NCI-H1436 (cell line): ENCODE measurements at regions not wholly inside any gene's neighbourhood (a gene's known extent, or its start where the extent isn't known, plus 50 kb on each side); places are given as distances from the start of the nearest gene placed in this dataset.
A peak's percentile ranks its signal among the peaks of the same experiment; 100 is the strongest.
"Not testable (repeated sequence)": the region's sequence is repeated elsewhere in the genome, so short reads cannot be mapped to it uniquely, and the experiment has no call there.

Experiments
- DNase-seq: peaks from one replicate; lab custom pipeline; 2025; lab: John Stamatoyannopoulos, UW

GRCh38 chr6:12621754-12622153 is 94.8 kb upstream of the PHACTR1 start:
- DNase-seq, result no peak

DNA sequence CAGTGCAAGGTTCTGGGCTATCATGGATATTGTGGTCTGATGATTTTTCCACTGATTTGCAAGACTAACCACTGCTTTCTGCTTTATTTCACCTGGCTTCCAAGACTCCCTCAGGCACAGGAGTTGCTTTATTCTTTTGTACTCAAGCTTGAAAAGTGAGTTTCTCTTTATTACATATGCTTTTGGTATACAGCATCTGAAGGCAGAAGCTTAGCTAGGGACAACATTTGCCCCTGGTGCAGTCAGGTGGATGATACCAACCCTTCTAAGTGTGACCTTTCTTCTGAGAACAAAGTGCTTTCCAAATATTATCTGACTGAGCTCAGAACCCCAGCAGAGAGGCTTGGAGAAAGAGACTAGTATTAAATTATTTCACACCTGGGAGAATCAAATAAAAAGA is 94.0 kb upstream of the PHACTR1 start:
- DNase-seq, result no peak

GRCh38 chr6:12624142-12624837 is 92.3 kb upstream of the PHACTR1 start:
- no peak for DNase-seq

DNA sequence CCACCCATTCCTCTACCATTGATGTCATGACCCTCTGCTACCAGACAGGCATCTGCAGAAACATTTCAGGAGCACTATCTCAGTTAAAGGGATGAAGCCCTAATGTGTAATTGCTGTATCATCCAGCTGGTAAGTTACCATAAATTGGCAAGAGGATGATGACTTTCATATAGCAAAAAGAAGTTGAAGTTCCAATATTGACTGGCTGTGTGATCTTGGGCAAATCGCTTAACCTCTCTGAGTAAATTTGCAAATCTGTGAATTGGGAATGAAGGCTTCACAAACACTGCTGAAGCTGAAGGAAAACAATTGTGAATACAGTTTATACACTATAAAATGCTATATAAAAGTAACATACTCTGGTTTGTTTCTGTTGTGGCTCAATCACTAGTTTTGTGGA is 89.5 kb upstream of the PHACTR1 start:
- no peak for DNase-seq

DNA sequence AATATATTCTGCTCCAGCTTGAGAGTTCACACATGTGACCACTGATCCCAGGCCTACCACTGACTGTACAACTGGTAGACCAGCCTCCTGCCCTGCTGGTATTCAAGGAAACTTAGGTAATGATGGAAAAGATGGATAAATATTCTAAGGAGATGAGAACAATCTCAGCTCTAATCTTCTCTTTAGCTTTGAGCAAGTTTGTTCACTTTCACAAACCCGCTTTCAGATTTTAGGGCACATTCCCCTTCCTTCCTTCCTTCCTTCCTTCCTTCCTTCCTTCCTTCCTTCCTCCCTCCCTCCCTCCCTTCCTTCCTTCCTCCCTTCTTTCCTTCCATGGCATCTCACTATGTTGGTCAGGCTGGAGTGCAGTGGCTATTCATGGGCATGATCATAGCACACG is 88.2 kb upstream of the PHACTR1 start:
- DNase-seq, result no peak

GRCh38 chr6:12633746-12634145 is 82.8 kb upstream of the PHACTR1 start:
- DNase-seq, result not testable (repeated sequence)

DNA sequence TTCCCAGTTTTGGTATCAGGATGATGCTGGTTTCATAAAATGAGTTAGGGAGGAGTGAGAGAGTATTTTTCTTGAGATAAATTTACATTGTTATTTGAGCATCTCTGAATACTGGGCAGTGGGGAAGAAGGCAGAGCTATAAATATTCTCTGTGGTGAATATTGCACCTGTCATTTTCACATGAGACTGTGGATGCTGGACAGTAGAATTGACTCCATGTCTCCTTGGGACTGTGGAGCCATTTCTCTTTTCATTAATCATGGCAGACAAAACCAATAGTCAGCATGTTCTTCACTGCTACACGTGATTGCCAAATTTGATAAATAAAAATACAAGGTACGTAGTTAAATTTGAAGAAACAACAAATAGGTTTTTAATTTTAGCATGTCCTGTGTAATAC is 81.2 kb upstream of the PHACTR1 start:
- no peak for DNase-seq

DNA sequence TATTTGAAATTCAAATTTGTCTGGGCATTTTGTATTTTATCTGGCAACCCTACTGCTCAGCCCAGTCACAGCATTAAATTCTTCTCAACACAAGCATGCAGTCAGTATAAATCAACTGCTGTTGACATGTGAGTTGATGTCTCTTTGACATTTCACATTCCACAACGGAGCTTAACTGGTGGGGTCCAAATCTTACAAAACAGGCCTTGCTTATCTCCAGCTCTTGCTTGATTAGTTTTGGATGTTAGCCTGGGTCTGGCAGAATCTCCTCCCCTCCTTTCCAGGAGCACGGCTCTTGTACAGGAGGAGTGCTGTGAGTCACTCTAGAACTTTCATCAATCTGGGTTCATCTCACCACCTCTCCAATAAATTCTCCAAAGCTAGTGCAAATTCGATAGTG is 80.8 kb upstream of the PHACTR1 start:
- no peak for DNase-seq

- no peak for DNase-seq
Measured at GRCh38 chr6:12636336-12636735, 80.2 kb upstream of the PHACTR1 start.

GRCh38 chr6:12637960-12638641 is 78.5 kb upstream of the PHACTR1 start:
- peak; percentile 33 for DNase-seq

GRCh38 chr6:12640438-12640837 is 76.1 kb upstream of the PHACTR1 start:
- no peak for DNase-seq

DNA sequence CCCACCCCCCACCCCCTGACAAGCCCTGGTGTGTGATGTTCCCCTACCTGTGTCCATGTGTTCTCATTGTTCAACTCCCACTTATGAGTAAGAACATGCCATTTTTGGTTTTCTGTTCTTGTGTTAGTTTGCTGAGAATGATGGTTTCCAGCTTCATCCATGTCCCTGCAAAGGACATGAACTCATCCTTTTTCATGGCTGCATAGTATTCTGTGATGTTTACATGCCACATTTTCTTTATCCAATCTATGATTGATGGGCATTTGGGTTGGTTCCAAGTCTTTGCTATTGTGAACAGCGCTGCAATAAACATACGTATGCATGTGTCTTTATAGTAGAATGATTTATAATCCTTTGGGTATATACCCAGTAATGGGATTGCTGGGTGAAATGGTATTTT is 74.8 kb upstream of the PHACTR1 start:
- not testable (repeated sequence) for DNase-seq

DNA sequence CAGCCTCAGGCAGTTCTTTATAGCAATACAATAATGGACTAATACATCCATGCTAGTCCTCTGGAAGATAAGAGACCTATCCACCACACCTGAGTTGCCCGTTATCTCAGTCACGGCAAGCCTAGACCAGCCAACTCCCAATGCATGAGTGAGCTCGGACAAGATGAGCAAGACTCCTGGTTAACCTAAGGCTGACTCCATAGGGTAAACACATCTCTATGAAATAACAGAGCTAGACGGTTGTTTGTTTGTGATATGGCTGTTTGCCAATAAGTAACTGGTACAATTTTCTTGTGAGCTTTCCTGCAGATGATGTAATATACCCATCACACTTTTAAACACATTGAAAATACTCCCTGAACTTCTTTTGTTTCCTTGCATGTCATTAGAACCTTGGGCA is 70.6 kb upstream of the PHACTR1 start:
- no peak for DNase-seq

- no peak for DNase-seq
Measured at GRCh38 chr6:12648171-12648570, 68.4 kb upstream of the PHACTR1 start.

- no peak for DNase-seq
Measured at GRCh38 chr6:12649325-12649724, 67.2 kb upstream of the PHACTR1 start.

GRCh38 chr6:12653486-12653885 is 63.1 kb upstream of the PHACTR1 start:
- DNase-seq, result no peak

- DNase-seq, result no peak
Measured at GRCh38 chr6:12654107-12654506, 62.5 kb upstream of the PHACTR1 start.

DNA sequence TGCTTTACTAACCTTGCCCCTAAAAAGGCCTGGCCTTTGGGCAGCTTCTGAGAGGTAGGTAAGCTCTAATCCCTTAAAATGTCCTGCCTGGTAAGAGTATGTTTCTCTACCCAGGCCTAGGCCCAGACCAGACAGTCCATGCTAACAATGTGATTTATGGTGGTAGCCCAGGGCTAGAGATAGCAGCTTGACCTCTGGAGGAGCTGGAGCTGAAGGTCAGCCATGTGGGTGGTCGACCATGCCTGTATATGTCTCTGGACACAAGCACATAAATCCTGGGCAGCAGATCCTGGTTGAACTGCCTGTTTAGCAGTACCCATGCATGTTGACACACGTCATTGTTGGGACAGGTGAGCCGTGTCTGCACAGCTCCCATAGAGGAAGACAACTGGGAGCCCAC is 62.1 kb upstream of the PHACTR1 start:
- no peak for DNase-seq

DNA sequence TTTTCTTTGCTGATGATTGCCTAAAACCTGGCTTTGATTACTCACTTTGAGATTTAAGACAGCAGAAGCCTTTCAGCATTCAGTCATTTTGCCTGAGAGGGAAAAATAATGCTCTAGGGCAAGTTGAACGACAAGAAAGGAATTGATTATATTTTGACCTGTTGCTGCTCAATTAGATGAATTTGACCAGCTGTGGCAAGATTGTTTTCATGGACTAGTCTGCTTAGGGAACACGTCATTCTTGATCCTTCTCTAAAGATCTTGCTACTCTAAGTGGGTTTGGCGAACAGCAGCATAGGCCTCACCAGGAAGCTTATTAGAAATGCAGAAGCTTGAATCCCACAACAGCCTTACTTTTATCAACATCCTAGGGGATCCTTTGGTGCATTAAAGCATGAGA is 59.7 kb upstream of the PHACTR1 start:
- DNase-seq, result no peak

- no peak for DNase-seq
Measured at GRCh38 chr6:12657884-12658283, 58.7 kb upstream of the PHACTR1 start.

DNA sequence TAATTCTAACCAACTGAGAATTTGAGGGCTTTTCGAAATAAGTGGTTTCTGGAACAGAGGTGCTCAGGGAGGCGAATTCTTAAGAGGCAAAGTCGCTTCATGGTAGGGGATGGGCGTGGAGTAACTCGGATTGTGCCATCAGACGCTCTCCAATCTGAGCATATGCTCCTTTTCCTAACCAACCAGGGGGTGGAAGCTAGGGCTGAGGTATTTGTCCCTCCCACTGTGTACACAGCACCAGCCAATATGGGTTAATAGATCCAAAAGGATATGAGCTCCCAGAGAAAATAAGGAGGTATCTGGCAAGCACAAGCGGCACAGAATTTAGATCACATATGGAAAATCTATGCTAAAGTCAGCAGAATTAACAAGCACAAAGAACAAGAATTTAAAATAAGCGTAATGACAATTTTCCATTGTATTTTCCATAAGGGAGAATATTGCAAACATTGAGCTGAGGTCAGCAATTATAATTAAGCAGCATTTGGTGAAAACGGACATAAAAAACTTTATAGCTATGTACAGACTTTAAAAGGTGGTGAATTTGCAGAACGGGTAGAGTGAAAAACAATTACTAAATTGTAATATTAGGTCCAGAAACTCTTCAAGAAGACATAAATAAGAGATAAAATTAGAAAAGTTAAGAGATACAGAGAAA is 55.0 kb upstream of the PHACTR1 start:
- DNase-seq, result no peak
